Ammon's horn (tissue), 1 donor: ENCODE measurements at regions not wholly inside any gene's neighbourhood (a gene's known extent, or its start where the extent isn't known, plus 50 kb on each side); places are given as distances from the start of the nearest gene placed in this dataset.
"Not testable (repeated sequence)": the region's sequence is repeated elsewhere in the genome, so short reads cannot be mapped to it uniquely, and the experiment has no call there.

Experiments used
- DNase-seq: peaks from one replicate; pipeline ENCODE4 v3.0.0-alpha.2; 2016; ENCODE audit warnings: low spot score

DNA sequence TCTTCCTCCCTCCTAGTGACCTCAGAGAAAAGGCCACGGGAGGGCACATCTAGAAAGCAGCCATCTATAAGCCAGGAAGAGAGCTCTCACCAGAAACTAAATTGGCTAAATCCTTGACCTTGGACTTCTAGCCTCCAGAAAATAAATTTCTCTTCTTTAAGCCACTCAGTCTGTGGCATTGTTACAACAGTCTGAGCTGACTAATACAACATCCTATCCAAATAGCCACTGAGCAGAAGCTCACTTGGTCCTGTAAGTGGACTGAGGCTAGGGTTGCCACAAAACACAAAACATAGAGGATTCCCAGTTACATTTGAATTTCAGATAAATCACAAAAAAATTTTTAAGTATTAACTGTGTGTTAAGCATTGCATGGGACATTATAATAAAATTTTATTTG lies 383.4 kb downstream of the MLLT3 start:
- DNase-seq, result no peak

DNA sequence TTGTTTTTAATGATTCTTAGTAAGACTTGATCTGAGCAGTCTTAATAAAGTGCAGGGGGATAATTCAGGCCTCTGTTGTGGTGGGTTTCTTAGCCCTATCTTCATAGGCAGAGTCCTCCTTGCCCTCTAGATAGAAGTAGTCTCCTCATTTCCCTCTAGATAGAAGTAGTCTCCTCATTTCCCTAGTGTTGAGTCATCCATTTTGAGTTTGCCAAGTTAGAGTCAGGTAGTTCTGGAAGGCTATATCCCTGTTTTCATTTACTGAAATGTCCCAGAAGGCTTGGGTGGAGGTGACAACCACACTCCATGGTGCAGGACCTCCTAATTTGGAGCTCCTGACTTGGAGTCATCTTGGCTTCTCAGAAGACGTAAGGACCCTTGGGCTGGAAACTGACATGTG lies 384.6 kb downstream of the MLLT3 start:
- DNase-seq, result no peak

DNA sequence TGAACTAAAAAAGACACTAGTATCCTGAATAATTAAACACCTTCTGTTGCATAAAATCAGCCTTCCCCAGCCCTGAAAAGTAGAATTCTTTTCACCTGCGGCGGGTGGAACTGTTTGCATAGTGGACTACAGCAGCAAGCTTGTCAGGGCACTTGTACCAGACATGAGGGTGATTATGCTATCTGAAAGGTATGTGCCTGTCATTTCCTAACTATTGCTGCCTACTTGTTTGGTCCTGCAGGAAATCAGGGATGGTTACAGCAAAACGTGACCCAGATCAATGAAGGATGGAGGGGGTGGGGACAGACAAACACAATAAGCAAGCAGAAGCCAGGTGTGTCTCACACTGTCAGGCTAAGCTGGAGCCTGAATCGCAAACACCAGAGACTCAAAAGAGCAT lies 385.6 kb downstream of the MLLT3 start:
- DNase-seq, result no peak

GRCh38 chr9:20235206-20235605 lies 387.1 kb downstream of the MLLT3 start:
- not testable (repeated sequence) for DNase-seq

GRCh38 chr9:20228096-20228495 lies 394.2 kb downstream of the MLLT3 start:
- no peak for DNase-seq

GRCh38 chr9:20227166-20227874 lies 395.0 kb downstream of the MLLT3 start:
- no peak for DNase-seq

DNA sequence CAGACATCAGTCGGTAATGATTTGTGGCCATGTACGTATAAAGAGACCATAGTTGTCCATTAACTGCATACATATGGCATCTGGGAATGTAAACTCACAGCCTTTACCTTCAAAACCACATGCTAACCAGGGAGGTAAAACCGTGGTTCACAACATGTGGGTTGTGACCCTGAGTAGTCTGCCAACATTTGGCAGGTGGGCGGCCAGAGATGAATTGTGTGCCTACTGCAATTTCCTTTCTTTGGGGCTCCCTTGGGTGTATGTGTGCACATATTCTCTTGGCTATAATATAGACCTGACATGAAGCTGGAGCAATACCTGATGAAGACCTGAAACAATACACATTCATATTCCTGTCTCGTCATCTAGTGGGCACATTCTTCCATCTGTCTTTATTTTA lies 396.0 kb downstream of the MLLT3 start:
- no peak for DNase-seq

GRCh38 chr9:20225826-20226225 lies 396.5 kb downstream of the MLLT3 start:
- no peak for DNase-seq

GRCh38 chr9:20224756-20225155 lies 397.5 kb downstream of the MLLT3 start:
- no peak for DNase-seq

DNA sequence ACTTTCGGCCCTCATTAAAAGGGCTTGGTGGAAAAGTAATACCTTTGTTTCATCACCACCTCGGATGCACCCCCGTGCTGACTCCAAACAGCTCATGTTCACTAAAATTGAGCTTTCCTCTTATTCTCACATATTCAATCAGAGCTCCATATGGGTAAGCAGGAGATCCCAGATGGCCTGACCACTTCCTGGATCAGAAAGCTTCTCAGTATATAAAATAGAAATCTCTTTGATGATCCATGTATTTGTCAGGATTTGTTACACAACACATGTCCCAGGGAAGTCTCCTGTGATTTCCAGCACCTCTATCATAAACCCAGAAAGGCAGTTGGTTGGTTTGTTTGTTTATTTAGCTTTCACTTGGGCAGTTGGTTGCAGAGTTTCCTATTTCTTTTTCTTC lies 402.0 kb downstream of the MLLT3 start:
- no peak for DNase-seq

GRCh38 chr9:20219437-20219836 lies 402.9 kb downstream of the MLLT3 start:
- no peak for DNase-seq

GRCh38 chr9:20217596-20217995 lies 404.7 kb downstream of the MLLT3 start:
- no peak for DNase-seq

- no peak for DNase-seq
Observed at GRCh38 chr9:20216438-20216837, 405.9 kb downstream of the MLLT3 start.

DNA sequence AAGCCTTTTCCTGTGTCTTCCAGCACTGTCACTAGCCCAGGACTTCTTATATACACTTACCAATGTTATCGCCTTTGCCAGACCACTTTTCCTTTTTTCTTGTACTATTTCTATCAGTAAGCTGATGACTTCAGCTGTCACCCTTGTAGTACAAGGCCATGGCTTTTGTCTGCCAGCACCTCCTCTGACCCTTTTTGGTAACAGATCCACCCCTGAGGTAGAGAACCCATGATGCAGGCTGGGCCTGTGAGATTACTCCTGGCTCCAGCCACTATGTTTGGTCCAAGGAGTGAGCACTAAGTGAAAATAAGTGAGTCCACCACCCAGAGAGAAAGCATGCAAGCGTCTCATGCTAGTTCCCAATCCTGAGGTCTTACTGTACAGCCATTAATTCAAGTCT lies 406.7 kb downstream of the MLLT3 start:
- no peak for DNase-seq

GRCh38 chr9:20212806-20213205 lies 409.5 kb downstream of the MLLT3 start:
- peak; percentile 52 for DNase-seq

GRCh38 chr9:20209391-20210340 lies 412.6 kb downstream of the MLLT3 start:
- no peak for DNase-seq

- DNase-seq, result no peak
Observed at GRCh38 chr9:20208961-20209371, 413.3 kb downstream of the MLLT3 start.

DNA sequence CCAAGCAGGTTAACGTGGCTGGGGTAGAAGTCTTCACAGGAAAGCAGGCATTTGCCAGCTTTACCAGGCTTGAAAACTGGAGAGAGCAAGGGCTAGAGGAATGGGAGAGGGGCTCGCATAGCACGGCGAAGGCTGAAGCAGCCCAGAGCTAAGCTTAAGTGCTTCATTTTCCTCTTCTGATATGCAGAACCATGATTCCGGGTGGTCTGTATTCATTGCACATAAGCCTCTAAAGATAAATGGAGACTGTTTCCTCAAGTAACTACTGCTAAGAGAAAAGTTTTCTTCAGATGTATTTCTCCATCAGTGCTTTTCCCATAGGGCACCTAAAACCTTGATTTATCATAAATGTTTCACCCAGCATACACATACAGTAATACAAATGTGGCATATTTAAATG lies 414.1 kb downstream of the MLLT3 start:
- DNase-seq, result no peak

GRCh38 chr9:20207176-20207575 lies 415.1 kb downstream of the MLLT3 start:
- no peak for DNase-seq

- no peak for DNase-seq
Observed at GRCh38 chr9:20205821-20206220, 416.5 kb downstream of the MLLT3 start.

- no peak for DNase-seq
Observed at GRCh38 chr9:20200991-20201431, 412.2 kb upstream of the SLC24A2 start.

GRCh38 chr9:20200581-20200980 lies 411.7 kb upstream of the SLC24A2 start:
- no peak for DNase-seq

- DNase-seq, result no peak
Observed at GRCh38 chr9:20199111-20199510, 410.3 kb upstream of the SLC24A2 start.
